Ishikawa (cell line): ENCODE measurements at regions not wholly inside any gene's neighbourhood (a gene's known extent, or its start where the extent isn't known, plus 50 kb on each side); places are given as distances from the start of the nearest gene placed in this dataset.

Source experiments
- CEBPB ChIP-seq: IDR thresholded peaks from 2 replicates; pipeline ENCODE4 v1.6.1; 2012
- CREB1 ChIP-seq: IDR thresholded peaks from 2 replicates; pipeline ENCODE4 v1.6.1; 2012; ENCODE audit warnings: low read depth
- EGR1 ChIP-seq: IDR thresholded peaks from 2 replicates; pipeline ENCODE4 v1.6.1; 2012
- EP300 ChIP-seq: IDR thresholded peaks from 2 replicates; pipeline ENCODE4 v1.6.1; 2012; ENCODE audit warnings: borderline replicate concordance
- FOXM1 ChIP-seq: IDR thresholded peaks from 2 replicates; pipeline ENCODE4 v1.6.1; 2012; ENCODE audit warnings: low read depth, borderline replicate concordance
- MAX ChIP-seq: IDR thresholded peaks from 2 replicates; pipeline ENCODE4 v1.6.1; 2012
- RAD21 ChIP-seq: IDR thresholded peaks from 2 replicates; pipeline ENCODE4 v1.6.1; 2012; ENCODE audit warnings: low read depth
- REST ChIP-seq: IDR thresholded peaks from 2 replicates; pipeline ENCODE4 v1.6.1; 2012; ENCODE audit warnings: low read depth, mild to moderate bottlenecking
- TCF12 ChIP-seq: IDR thresholded peaks from 2 replicates; pipeline ENCODE4 v1.6.1; 2012; ENCODE audit warnings: low read depth
- TEAD4 ChIP-seq: IDR thresholded peaks from 2 replicates; pipeline ENCODE4 v1.6.1; 2012
- USF1 ChIP-seq: IDR thresholded peaks from 2 replicates; pipeline ENCODE4 v1.6.1; 2012
- YY1 ChIP-seq: IDR thresholded peaks from 2 replicates; pipeline ENCODE4 v1.6.1; 2012; ENCODE audit warnings: low read depth
- ZBTB7A ChIP-seq: IDR thresholded peaks from 2 replicates; pipeline ENCODE4 v1.6.1; 2012; ENCODE audit warnings: low read depth

GRCh38 chr18:56172527-56172926, 465.9 kb downstream of the TXNL1 start:
- TF ChIP-seq YY1 (no peak), RAD21 (no peak), TCF12 (no peak), FOXM1 (no peak), EGR1 (no peak), EP300 (no peak), TEAD4 (no peak), USF1 (no peak), REST (no peak), MAX (no peak), CREB1 (no peak), CEBPB (no peak), ZBTB7A (no peak)
